H9 (cell line): ENCODE measurements at regions not wholly inside any gene's neighbourhood (a gene's known extent, or its start where the extent isn't known, plus 50 kb on each side); places are given as distances from the start of the nearest gene placed in this dataset.

Experiments used
- DNase-seq: peaks from one replicate; pipeline ENCODE4 v3.0.0-alpha.2; 2017
- H2AFZ ChIP-seq: one replicate; pipeline ENCODE4 v1.6.1; 2013; ENCODE audit warnings: mild to moderate bottlenecking, low read length, control low read depth, moderate library complexity
- H2AK5ac ChIP-seq: 2 replicates; pipeline ENCODE4 v1.6.1; 2013; ENCODE audit warnings: low read length, control low read depth, mixed read lengths; ENCODE audit not compliant: insufficient read length
- H2BK120ac ChIP-seq: one replicate; pipeline ENCODE4 v1.6.1; 2013; ENCODE audit warnings: low read depth, mild to moderate bottlenecking, low read length, control low read depth, inconsistent platforms; ENCODE audit not compliant: poor library complexity, severe bottlenecking
- H2BK12ac ChIP-seq: 2 replicates; pipeline ENCODE4 v1.6.1; 2013; ENCODE audit warnings: low read length, control low read depth, mixed read lengths, low read depth; ENCODE audit not compliant: insufficient read length
- H2BK15ac ChIP-seq: 2 replicates; pipeline ENCODE4 v1.6.1; 2013; ENCODE audit warnings: low read depth, low read length, control low read depth
- H2BK20ac ChIP-seq: one replicate; pipeline ENCODE4 v1.6.1; 2013; ENCODE audit warnings: low read depth, mild to moderate bottlenecking, low read length, control low read depth, inconsistent platforms; ENCODE audit not compliant: poor library complexity, severe bottlenecking
- H2BK5ac ChIP-seq: 2 replicates; pipeline ENCODE4 v1.6.1; 2013; ENCODE audit warnings: low read length, control low read depth, mixed read lengths; ENCODE audit not compliant: insufficient read length
- H3K14ac ChIP-seq: 2 replicates; pipeline ENCODE4 v1.6.1; 2013; ENCODE audit warnings: low read length, control low read depth; ENCODE audit not compliant: insufficient read depth
- H3K18ac ChIP-seq: 2 replicates; pipeline ENCODE4 v1.6.1; 2013; ENCODE audit warnings: low read depth, mild to moderate bottlenecking, mixed read lengths, low read length, control low read depth; ENCODE audit not compliant: insufficient read length
- H3K23ac ChIP-seq: 2 replicates; pipeline ENCODE4 v1.6.1; 2013; ENCODE audit warnings: low read length, control low read depth, mixed read lengths, low read depth; ENCODE audit not compliant: insufficient read length
- H3K23me2 ChIP-seq: 2 replicates; pipeline ENCODE4 v1.6.1; 2013; ENCODE audit warnings: low read depth, mild to moderate bottlenecking, mixed read lengths, low read length, control low read depth; ENCODE audit not compliant: insufficient read length, poor library complexity, severe bottlenecking
- H3K27ac ChIP-seq: 2 replicates; pipeline ENCODE4 v1.5.1; 2013; ENCODE audit warnings: low read length, control low read depth, mixed read lengths, low read depth; ENCODE audit not compliant: insufficient read length
- H3K27me3 ChIP-seq: 2 replicates; pipeline ENCODE4 v1.6.1; 2013; ENCODE audit warnings: low read length, control low read depth, inconsistent platforms; ENCODE audit not compliant: insufficient read depth
- H3K4ac ChIP-seq: 2 replicates; pipeline ENCODE4 v1.6.1; 2013; ENCODE audit warnings: low read depth, mild to moderate bottlenecking, control low read depth, inconsistent platforms, low read length, moderate library complexity
- H3K4me1 ChIP-seq: 2 replicates; pipeline ENCODE4 v1.6.1; 2013; ENCODE audit warnings: low read length, control low read depth, inconsistent platforms; ENCODE audit not compliant: insufficient read depth
- H3K4me2 ChIP-seq: 2 replicates; pipeline ENCODE4 v1.6.1; 2013; ENCODE audit warnings: low read length, control low read depth, mixed read lengths; ENCODE audit not compliant: insufficient read length, insufficient read depth
- H3K56ac ChIP-seq: 2 replicates; pipeline ENCODE4 v1.6.1; 2013; ENCODE audit warnings: low read depth, mild to moderate bottlenecking, mixed read lengths, low read length, control low read depth; ENCODE audit not compliant: insufficient read length
- H3K79me1 ChIP-seq: 2 replicates; pipeline ENCODE4 v1.6.1; 2013; ENCODE audit warnings: low read depth, mild to moderate bottlenecking, moderate library complexity, low read length, control low read depth, inconsistent platforms; ENCODE audit not compliant: insufficient read depth, poor library complexity, severe bottlenecking
- H3K79me2 ChIP-seq: 2 replicates; pipeline ENCODE4 v1.6.1; 2013; ENCODE audit warnings: low read length, control low read depth, inconsistent platforms; ENCODE audit not compliant: insufficient read depth
- H3K9ac ChIP-seq: 2 replicates; pipeline ENCODE4 v1.6.1; 2013; ENCODE audit warnings: low read length, control low read depth, mixed read lengths; ENCODE audit not compliant: insufficient read length; ENCODE audit errors: extremely low read depth
- H3K9me3 ChIP-seq: one replicate; pipeline ENCODE4 v1.6.1; 2013; ENCODE audit warnings: low read depth, low read length, inconsistent platforms; ENCODE audit not compliant: control insufficient read depth
- H3T11ph ChIP-seq: one replicate; pipeline ENCODE4 v1.6.1; 2013; ENCODE audit warnings: mild to moderate bottlenecking, low read length, control low read depth, inconsistent platforms
- H4K20me1 ChIP-seq: one replicate; pipeline ENCODE4 v1.6.1; 2013; ENCODE audit not compliant: control insufficient read depth, insufficient read length, insufficient read depth
- H4K5ac ChIP-seq: 2 replicates; pipeline ENCODE4 v1.6.1; 2013; ENCODE audit warnings: low read depth, mild to moderate bottlenecking, mixed read lengths, low read length, control low read depth; ENCODE audit not compliant: insufficient read length
- H4K8ac ChIP-seq: replicated peaks from 2 replicates; pipeline ENCODE4 v1.6.1; 2013; ENCODE audit warnings: low read length, control low read depth, mixed read lengths, low read depth; ENCODE audit not compliant: insufficient read length
- H4K91ac ChIP-seq: 2 replicates; pipeline ENCODE4 v1.6.1; 2013; ENCODE audit warnings: low read depth, mild to moderate bottlenecking, moderate library complexity, mixed read lengths, low read length, control low read depth; ENCODE audit not compliant: insufficient read length
- H3K27ac Mint-ChIP-seq, 3 experiments: 2 replicates in 2 of 3; 3 replicates in 1 of 3; pipeline ENCODE4 v1.8.0; 2020 to 2021; ENCODE audit warnings: mixed read lengths in 3 of 3, mild to moderate bottlenecking in 1 of 3, moderate library complexity in 1 of 3
- H3K27me3 Mint-ChIP-seq: 2 replicates; pipeline ENCODE4 v1.8.0; 2021; ENCODE audit warnings: low read depth, mild to moderate bottlenecking, moderate library complexity, mixed read lengths
- H3K36me3 Mint-ChIP-seq, 3 experiments: 2 replicates in 2 of 3; 3 replicates in 1 of 3; pipeline ENCODE4 v1.8.0; 2020 to 2021; ENCODE audit warnings: low read depth in 3 of 3, mixed read lengths in 3 of 3; ENCODE audit not compliant: insufficient read depth in 1 of 3
- H3K4me1 Mint-ChIP-seq, 2 experiments: 2 replicates each; pipeline ENCODE4 v1.8.0; 2020; ENCODE audit warnings: mixed read lengths in 2 of 2
- H3K4me3 Mint-ChIP-seq, 2 experiments: 2 replicates in 1 of 2; 3 replicates in 1 of 2; pipeline ENCODE4 v1.8.0; 2020 to 2021; ENCODE audit warnings: mild to moderate bottlenecking in 2 of 2, mixed read lengths in 2 of 2, moderate library complexity in 1 of 2
- H3K9me3 Mint-ChIP-seq, 2 experiments: 2 replicates in 1 of 2; 3 replicates in 1 of 2; pipeline ENCODE4 v1.8.0; 2020; ENCODE audit warnings: mild to moderate bottlenecking in 2 of 2, mixed read lengths in 2 of 2, moderate library complexity in 1 of 2
- WGBS: extraction: QIAGEN DNeasy Blood & Tissue Kit; methylation state at CpG from one replicate; pipeline ENCODE4 v1.1.7; 2013; ENCODE audit warnings: missing lambda C conversion rate, low lambda C conversion rate, mixed read lengths; ENCODE audit not compliant: insufficient read length; ENCODE audit errors: extremely low coverage; 5-methylcytosine and 5-hydroxymethylcytosine counted together
- TF ChIP-seq, protein P1 (sequence below): fragments of 200-600 bp; sonication (generic); conservative IDR thresholded peaks from 3 replicates; pipeline ENCODE4 v1.8.0; 2021; ENCODE audit warnings: antibody characterized with exemption, mild to moderate bottlenecking

DNA sequence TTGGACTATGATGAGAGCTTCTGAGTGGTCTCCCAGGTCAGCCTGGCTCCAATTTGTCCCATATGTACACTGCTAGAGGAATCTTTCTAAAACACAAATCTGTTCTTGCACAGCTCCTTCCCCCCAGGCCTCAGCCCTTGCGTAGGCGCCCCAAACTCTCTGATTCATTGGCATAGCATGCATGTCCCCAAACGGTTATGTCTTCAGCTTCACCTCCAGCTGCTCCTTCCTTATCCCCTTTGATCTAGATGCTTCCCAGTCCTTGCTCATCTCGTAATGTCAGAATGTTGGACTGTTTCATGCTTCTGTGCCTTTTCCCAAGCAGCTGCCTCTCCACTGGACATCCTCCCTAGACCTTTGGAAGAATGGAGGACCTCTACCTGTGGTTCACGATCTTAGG, 60.1 kb upstream of the BASP1 start:
- H3K14ac ChIP-seq: no peak overlapping the region
- Mint-ChIP-seq H3K36me3 (peaks cover 0 to 19% (median 0%) of the 10 kb centered on the region in 3 experiments; a peak in 5 of 7 replicates), H3K27ac (no peak overlapping the region; a peak in 1 of 7 replicates), H3K9me3 (peaks cover 0 to 1% of the 10 kb centered on the region in 2 experiments; a peak in 1 of 5 replicates), H3K27me3 (no peaks in the 10 kb centered on the region; the same call in 1 of the 2 replicates), H3K4me1 (peaks cover 12 to 20% of the 10 kb centered on the region in 2 experiments), H3K4me3 (no peak overlapping the region)
- H3K27me3 ChIP-seq: no peaks in the 10 kb centered on the region
- H4K5ac ChIP-seq: no peak overlapping the region
- H3T11ph ChIP-seq: no peak overlapping the region
- no peaks in the 10 kb centered on the region for H3K79me2 ChIP-seq
- no peak overlapping the region for H4K91ac ChIP-seq
- no peaks in the 10 kb centered on the region for H3K4me1 ChIP-seq
- H3K79me1 ChIP-seq: no peaks in the 10 kb centered on the region
- H4K20me1 ChIP-seq: no peaks in the 10 kb centered on the region
- no peaks in the 10 kb centered on the region for H3K23me2 ChIP-seq
- no peaks in the 10 kb centered on the region for H3K9me3 ChIP-seq
- no peak overlapping the region for H3K56ac ChIP-seq
- H3K4ac ChIP-seq: no peak overlapping the region
- H3K4me2 ChIP-seq: no peak overlapping the region
- TF ChIP-seq, protein P1, sequence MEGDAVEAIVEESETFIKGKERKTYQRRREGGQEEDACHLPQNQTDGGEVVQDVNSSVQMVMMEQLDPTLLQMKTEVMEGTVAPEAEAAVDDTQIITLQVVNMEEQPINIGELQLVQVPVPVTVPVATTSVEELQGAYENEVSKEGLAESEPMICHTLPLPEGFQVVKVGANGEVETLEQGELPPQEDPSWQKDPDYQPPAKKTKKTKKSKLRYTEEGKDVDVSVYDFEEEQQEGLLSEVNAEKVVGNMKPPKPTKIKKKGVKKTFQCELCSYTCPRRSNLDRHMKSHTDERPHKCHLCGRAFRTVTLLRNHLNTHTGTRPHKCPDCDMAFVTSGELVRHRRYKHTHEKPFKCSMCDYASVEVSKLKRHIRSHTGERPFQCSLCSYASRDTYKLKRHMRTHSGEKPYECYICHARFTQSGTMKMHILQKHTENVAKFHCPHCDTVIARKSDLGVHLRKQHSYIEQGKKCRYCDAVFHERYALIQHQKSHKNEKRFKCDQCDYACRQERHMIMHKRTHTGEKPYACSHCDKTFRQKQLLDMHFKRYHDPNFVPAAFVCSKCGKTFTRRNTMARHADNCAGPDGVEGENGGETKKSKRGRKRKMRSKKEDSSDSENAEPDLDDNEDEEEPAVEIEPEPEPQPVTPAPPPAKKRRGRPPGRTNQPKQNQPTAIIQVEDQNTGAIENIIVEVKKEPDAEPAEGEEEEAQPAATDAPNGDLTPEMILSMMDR: no peak
- H2BK20ac ChIP-seq: no peak overlapping the region
- no peak overlapping the region for H2AFZ ChIP-seq
- no peak overlapping the region for H2BK120ac ChIP-seq
- H3K27ac ChIP-seq: no peak overlapping the region
- no peak overlapping the region for H2AK5ac ChIP-seq
- no peak overlapping the region for H2BK5ac ChIP-seq
- H4K8ac ChIP-seq: no peak overlapping the region
- no peak overlapping the region for H3K18ac ChIP-seq
- no peak for DNase-seq
- H3K23ac ChIP-seq: no peak overlapping the region
- no peak overlapping the region for H2BK12ac ChIP-seq
- no peak overlapping the region for H3K9ac ChIP-seq
- H2BK15ac ChIP-seq: no peak overlapping the region
- no CpG with 5 or more reads among the region's 5 CpGs for WGBS
